ENCODE measurements at regions not wholly inside any gene's neighbourhood (a gene's known extent, or its start where the extent isn't known, plus 50 kb on each side); places are given as distances from the start of the nearest gene placed in this dataset.
"Not testable (repeated sequence)": the region's sequence is repeated elsewhere in the genome, so short reads cannot be mapped to it uniquely, and the experiment has no call there.

DNA sequence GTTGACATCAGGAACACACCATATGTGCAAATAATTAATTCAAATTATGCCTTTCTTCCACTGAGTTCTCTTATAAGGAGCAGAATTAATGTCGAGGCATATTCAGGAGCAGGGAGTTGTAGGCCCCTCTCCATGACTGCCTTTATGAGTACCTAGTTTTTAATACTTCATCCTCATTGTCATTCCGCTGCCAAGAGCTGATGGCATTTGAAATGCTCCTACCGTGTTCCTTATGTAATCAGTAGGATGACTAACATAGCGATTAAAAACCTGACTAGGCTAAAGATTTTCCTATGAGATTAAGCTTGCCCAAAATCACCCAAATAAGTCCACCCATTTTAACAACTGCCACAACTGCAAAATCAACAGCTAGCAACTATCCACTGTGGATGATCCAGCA lies 220.6 kb downstream of the DHX15 start:
- no peak for DNase-seq

DNA sequence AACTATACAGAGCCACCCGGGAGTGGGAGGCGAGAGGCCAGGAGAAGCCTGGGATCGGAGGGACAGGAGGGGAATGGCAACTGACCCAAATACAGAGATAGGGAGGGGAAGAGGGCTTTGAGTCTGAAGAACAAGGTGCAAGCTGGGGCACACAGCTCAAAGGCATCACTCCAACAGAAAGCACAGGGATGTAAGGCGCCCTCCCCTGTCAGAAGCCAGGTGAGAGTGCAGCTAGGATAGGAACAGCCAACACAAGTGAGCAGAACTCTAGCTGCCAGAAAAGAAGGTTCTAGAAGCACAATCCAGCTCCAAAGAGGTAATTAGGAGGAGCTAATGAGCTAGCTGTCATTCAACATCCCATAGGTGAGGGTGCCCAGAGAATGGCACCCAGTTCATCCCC lies 232.2 kb downstream of the DHX15 start:
- no peak for DNase-seq

- DNase-seq, result not testable (repeated sequence)
Measured at GRCh38 chr4:24349168-24349996, 235.0 kb downstream of the DHX15 start.

DNA sequence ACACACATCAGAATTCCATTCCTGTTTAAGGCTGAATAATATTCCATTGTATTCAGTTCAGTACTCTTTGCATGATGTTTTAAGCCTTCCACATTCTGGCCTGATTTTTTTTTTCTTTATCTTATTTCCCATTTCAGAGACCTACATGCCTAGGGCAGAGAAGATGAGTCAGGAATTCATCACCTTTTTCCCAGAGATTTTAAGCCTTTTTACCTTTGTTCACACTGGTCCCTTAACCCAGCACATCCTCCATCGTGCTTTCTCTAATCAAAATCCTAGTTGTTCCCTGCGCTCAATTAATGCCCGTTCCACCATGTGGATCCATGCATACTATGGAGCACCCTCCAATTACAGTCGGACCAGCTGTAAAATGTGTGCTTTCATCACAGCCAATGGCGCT lies 245.1 kb downstream of the DHX15 start:
- no peak for DNase-seq

- DNase-seq, result no peak
Measured at GRCh38 chr4:24337451-24338190, 246.7 kb downstream of the DHX15 start.

DNA sequence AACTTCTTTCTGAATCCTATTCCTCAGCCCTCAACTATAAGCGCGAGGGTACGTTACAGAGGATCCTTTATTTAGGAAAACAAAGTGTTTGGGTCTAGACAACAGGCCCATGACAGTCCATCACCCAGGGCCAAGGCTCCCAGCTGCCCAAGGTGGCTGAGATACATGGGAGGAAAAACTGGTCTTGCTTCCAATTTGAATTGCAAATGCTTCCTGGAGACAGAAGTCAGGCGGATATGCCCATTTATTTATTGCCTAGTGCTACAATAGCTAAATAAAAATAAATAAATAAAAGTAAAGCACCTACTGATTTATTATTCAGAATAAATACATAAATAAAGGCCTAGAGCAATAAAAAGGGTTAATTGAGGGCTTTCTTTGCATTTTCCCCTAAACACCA lies 248.7 kb downstream of the DHX15 start:
- DNase-seq, result no peak

GRCh38 chr4:24334906-24335305 lies 249.4 kb downstream of the DHX15 start:
- no peak for DNase-seq

- no peak for DNase-seq
Measured at GRCh38 chr4:24330573-24330972, 253.8 kb downstream of the DHX15 start.

- no peak for DNase-seq
Measured at GRCh38 chr4:24330172-24330571, 254.2 kb downstream of the DHX15 start.

DNA sequence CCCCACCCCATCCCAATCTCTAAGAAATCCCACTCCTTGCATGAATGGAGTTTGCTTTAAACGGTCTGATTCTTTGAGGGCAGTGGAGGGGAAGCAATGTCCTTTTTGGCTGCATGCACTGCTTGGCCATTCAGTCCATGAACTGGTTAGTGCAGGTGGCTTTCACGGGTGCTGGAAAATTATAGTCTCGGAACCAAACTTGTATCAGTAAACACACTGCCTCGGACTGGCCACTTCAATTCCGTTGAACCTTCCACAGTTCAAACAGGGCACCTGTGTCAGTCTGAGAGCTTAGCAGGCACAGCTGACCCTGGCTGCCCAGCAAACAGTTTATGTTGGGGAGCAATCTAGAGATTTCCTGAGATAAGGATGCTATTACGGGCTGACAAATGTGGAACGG lies 255.6 kb downstream of the DHX15 start:
- DNase-seq, result no peak

GRCh38 chr4:24328310-24328709 lies 256.0 kb downstream of the DHX15 start:
- DNase-seq, result no peak

- DNase-seq, result no peak
Measured at GRCh38 chr4:24322995-24323394, 261.4 kb downstream of the DHX15 start.

GRCh38 chr4:24322511-24322910 lies 261.8 kb downstream of the DHX15 start:
- no peak for DNase-seq

DNA sequence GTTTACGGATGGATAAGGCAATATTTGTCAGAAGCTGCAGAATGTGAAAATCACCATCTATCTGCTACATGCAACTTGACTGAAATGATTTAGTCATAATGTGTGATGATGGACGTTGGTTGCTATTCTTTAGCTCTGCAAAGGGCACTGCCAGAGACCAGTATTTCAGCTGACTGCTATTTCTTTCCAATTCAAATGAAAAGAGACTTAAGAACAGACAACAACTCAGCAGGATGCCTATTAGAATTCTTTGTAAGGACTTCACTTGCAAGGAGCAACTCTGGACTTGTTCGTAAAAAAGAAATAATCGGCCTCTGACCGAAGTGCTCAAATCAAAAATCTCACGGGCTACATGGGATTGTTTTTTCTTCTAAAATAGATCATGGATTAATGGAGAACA lies 262.7 kb downstream of the DHX15 start:
- no peak for DNase-seq

- DNase-seq, result no peak
Measured at GRCh38 chr4:24321131-24321530, 263.2 kb downstream of the DHX15 start.

GRCh38 chr4:24319387-24319786 lies 265.0 kb downstream of the DHX15 start:
- no peak for DNase-seq

GRCh38 chr4:24315056-24315455 lies 269.3 kb downstream of the DHX15 start:
- no peak for DNase-seq

- DNase-seq, result no peak
Measured at GRCh38 chr4:24312261-24312913, 272.0 kb downstream of the DHX15 start.

DNA sequence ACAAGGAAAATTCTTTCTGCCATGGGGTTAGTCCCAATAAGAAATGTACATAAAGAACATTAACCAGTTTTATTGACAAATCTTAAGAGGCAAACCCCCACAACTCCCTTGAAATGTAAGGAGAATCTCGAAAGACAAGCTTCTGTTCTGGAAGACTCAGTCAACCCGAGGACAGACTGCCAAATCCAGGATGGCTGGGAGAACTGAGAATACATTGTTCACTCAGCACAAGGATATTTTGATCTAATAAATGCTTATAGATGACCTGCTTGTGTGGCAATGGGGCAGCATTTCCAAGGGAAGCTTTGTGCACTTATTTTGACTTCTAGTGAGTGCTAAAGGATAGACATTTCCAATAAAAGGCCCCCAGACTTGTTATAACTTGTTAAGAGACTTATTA lies 280.4 kb downstream of the DHX15 start:
- DNase-seq, result no peak

DNA sequence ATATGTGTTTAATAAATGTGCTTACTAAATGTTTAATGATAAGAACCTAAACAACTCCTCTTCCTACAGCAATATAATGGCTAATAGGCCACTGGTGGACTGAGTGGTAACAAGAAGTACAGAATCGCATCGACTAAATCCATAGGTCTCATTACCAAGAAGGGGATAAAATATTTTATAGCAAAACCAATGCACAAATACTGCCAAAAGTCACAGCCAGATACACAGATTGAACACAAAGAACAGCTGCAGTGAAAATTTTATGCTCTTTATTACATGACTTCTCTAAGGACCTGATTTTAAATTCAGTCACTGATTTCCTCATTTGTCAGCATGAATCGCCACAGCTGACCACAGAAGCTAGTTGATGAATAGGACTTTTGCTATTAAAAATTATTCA lies 285.4 kb downstream of the DHX15 start:
- DNase-seq, result no peak

DNA sequence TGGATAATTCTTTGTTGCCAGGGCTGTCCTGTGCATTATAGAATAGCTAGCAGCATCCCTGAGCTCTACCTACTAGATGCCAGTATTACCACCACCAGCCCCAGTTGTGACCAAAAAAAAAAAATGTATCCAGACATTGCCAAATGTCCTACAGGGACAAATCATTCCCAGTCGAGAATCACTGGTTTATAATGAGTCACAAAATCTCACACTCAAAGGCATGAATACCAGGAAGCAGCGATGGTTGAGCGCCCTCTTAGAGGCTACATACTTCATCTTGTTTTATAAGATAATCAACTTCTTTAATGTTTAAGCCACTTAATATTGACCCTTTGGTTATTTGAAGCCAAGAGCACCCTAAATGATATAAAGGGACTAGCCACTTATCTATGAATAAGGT lies 297.3 kb downstream of the DHX15 start:
- DNase-seq, result no peak

GRCh38 chr4:24285759-24286158 lies 298.6 kb downstream of the DHX15 start:
- no peak for DNase-seq

GRCh38 chr4:24282446-24282845 lies 301.9 kb downstream of the DHX15 start:
- DNase-seq, result no peak

GRCh38 chr4:24279911-24280375 lies 304.4 kb downstream of the DHX15 start:
- no peak for DNase-seq
